ENCODE measurements at regions not wholly inside any gene's neighbourhood (a gene's known extent, or its start where the extent isn't known, plus 50 kb on each side); places are given as distances from the start of the nearest gene placed in this dataset.

DNA sequence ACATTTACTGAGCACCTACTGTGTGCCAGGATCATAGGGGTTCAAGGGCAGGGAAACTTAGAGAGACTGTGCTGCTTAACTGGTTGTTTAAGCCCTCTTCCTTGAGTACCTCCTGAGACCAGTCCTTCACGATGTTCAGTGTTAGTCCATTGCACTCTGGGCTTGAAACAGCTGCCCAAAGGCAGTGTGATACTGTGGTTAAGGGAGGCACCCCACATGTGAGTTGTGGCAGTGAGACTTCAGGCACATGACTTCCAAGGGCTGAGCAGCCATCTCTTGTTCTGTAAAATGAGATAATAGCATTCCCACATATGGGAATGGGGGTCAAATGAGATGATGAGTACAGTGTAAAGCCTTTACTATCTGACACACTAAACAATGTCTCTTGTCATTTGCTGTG, 75.1 kb downstream of the LINGO1 start:
- no peak for DNase-seq

GRCh38 chr15:77557144-77557543, 75.6 kb downstream of the LINGO1 start:
- no peak for DNase-seq

DNA sequence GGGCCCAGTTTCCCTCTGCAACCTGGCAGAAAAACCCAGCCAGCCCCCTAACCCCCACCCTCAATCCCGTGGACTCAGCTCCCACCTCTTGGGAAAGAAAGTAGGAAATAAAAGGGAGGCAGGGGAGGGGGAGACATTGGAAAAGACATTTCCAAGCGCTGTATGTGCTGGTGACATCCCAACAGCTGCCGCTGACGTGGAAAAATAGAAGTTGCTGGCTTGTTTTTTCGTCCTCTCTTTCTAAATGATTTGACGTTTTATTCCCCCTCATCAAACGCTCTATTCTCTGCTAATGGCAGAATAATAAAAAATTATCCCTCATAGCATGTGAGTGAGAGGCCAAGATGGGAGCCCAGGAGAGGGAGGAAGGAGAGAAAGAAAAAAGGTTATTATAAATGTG, 76.1 kb downstream of the LINGO1 start:
- no peak for DNase-seq

DNA sequence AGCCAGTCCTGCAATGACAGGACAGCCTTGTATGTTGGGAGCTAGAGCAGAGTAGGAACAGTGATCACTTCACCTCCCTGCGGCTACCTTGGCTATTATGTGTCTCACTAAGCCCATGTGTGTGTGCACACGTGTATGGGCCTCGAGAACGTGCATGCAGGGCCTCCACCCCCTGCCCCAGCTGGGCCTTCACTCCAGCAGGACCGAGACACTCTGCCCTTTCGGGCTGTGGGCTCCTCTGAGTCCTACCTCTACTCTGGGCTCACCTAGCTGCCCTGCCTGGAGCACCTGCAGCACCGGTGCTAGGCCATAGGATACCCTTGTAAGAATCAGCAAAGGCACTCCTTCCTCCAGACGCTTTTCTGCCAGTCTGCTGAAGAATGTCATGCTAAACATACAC, 77.5 kb downstream of the LINGO1 start:
- DNase-seq, result no peak

GRCh38 chr15:77554306-77555080, 78.2 kb downstream of the LINGO1 start:
- DNase-seq, result no peak

- no peak for DNase-seq
These were observed 79.0 kb downstream of the LINGO1 start for GRCh38 chr15:77553695-77554094.

GRCh38 chr15:77553257-77553656, 79.5 kb downstream of the LINGO1 start:
- DNase-seq, result no peak

DNA sequence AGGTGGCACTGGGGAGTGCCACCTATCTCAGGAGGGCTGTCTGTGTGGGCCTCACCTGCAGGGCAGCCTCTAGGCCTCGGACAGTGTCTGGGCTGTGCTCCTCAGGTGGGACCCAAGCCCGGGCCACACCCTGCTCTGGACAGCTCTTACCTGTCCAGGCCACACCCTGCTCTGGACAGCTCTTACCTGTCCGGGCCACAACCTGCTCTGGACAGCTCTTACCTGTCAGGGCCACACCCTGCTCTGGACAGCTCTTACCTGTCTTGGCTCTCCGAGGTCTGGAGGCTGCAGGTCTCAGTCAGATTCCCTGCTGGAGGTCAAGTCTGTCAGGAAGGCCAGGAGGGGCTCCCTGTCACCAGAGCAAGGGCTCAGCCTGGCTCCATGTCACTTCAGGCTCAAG, 80.6 kb downstream of the LINGO1 start:
- DNase-seq, result no peak

DNA sequence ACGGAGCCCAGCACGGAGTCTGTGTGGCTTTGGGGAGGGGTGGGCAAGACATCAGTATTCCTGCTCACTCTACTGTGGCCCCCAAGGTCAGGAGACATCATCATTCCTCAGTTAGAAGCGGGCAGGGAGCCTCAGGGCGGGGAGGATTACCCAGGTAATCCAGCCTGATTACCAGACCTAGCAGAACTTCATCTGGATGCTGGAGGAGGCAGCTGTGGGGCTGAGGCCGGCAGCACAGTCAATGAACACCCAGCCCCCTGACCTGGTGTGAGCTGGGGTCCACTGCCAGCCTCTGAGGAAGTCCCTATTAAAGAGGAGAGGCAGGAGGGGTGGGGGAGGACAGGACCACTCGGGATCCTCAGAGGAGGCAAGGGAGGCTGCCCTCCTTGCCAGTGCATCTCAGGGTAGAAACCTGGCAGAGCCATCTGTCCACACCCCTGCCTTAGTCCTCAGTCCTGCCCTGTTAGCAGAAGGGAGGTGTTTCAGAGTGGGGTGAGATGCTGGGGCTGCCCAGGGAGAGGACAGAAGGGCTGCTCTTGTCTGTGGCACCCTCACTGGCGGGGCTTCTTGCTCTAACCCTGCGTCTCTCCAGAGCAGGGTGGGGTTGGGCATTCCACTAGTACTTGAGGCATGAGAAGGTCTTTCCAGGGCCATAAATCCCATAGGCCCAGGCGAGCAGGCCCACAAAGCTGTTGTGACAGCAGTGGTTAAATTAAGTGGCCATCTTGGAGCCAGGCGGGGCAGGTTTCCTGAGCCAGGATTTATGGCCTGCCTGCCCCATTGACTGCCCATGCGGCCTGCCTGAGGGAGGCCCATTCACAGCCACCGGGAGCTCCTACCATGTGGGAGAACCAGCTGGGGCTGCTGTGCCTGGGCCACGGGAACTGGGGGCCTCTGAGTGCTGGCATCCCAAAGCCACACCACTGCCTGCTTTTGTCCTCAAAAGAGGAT, 82.1 kb downstream of the LINGO1 start:
- DNase-seq, result peak; percentile 11

- no peak for DNase-seq
These were observed 83.0 kb downstream of the LINGO1 start for GRCh38 chr15:77549576-77550288.

- DNase-seq, result no peak
These were observed 83.8 kb downstream of the LINGO1 start for GRCh38 chr15:77548589-77549557.

- DNase-seq, result no peak
These were observed 84.7 kb downstream of the LINGO1 start for GRCh38 chr15:77547801-77548588.

- DNase-seq, result no peak
These were observed 85.8 kb downstream of the LINGO1 start for GRCh38 chr15:77546870-77547269.

DNA sequence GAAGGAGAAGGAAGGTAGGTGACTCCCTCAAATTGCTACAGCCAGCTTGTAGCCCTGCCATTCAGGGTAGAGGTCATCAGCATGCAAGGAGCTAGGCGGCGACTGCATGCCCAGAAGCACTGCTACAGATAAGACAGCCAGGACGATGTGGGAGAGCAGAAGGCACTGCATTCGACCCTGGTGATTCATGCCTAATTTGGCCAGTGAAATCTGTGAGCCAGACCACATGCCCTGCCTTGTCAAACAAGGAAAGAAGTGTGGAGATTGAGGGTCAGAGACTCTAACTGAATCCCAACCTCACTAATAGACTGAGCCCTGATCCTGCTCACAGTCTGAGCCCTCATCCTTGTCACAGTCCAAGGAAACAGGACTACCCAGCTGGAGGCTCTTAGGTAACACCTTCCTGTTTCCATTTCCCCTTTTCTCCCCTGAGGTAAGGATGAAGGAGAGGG, 86.6 kb downstream of the LINGO1 start:
- peak; percentile 83 for DNase-seq

DNA sequence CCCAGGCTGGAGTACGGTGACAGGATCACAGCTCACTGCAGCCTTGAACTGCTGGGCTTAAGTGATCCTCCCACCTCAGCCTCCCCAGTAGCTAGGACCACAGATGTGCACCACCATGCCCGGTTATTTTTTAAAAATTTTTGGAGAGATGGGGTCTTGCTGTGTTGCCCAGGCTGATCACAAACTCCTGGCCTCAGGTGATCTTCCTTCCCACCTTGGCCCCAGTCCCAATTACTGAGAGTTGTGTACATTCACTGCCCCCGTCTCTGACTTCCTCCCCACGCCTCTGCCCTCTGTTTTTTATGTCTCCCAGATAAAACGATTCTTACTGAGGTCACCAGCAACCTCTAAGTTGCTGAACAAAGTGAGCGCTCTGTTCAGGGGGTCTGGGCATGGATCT, 87.7 kb downstream of the LINGO1 start:
- DNase-seq, result no peak

DNA sequence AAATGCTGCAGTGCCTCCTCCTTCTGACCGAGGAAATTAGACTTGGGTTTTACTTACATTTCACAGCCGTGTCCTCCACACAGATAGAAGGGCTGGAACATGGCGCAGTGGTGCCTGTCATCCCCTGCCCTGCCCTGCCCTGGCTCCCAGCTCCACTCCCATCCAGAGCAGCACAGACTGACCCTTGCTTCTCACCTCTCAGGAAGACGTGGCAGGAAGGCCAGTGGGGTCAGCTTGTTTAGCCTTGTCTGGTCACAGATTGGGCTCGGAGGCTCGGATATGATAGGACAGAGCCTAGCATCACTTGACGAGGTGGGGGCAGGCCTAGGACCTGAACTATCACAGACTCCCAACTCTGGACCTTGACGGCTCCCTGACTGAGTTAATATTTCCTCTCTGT, 88.5 kb downstream of the LINGO1 start:
- no peak for DNase-seq

DNA sequence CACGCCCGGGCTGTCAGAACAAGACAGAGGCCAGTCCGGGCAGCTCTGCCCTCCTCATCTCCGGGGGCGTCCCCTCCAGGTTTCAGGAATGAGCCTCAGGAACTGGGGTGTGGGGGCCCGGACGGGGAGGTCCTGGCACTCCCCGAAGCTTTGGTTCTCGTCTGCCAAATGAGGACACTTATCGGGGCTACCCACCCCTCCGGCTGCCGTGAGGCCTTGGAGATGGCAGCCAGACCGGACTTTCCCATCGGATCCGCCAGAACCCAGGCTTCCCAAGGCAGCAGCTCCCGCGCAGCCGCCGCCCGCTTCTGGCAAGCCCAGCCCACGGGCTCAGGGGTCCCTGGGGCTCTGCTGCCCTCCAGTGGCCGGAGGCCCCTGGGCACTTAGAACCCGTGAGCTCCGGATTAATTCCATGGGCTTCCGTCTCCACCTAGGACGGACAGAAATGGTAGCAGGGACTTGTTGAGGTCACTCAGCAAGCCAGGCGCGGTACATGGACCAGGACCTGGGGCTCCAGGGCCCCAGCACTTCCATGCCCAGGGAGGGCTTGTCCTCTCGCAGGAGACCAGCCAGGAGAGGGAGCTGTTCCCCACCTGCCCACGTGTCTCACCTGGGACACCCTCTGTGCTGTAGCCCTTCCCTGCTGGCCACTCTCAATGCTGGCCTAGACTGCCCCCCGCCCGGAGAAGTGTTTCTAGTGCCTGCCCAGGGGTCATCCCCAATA, 89.4 kb downstream of the LINGO1 start:
- DNase-seq, result peak; percentile 86

- peak; percentile 72 for DNase-seq
These were observed 90.2 kb downstream of the LINGO1 start for GRCh38 chr15:77542491-77543001.

DNA sequence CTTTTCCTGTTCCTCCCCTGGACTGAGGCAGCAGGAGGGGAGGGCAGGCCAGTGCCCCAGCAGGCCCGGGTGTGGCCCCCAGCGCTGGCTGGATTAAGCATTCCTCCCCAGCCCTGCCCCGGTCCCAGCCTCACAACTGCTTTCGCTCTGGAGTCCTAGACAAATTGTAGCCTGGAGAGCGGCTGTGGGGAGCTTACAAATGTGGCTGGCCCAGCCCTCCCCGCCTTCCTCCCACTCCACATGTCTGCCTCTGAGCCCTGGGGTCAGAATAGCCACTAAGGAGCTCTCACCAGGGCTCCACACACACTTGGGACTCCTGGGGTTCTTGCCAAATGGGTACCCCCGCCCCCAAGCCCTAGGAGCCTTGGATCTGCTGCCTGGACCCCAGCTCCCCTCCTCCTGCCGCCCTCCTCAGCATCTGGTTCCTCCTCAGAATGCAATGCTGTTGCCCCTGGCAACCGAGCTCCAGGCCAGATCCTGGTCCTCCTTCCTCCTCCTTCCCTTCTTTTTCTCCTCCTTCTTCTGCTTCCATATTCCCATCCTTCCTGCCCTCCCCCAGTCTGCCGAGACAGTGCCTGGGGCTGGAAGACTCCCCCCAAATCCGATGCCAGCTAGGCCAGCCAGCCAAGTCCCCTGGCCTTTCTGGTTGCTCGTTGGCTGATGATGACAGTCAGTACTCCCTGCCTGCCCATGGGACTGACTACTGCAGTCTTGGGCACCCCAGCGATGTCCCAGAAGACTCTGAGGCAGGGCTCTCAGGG, 91.1 kb downstream of the LINGO1 start:
- DNase-seq, result peak; percentile 21

All from EL (cell line).